Endothelial cell of hepatic sinusoid (primary cell): ENCODE measurements at regions not wholly inside any gene's neighbourhood (a gene's known extent, or its start where the extent isn't known, plus 50 kb on each side); places are given as distances from the start of the nearest gene placed in this dataset.

Experiments used
- in situ Hi-C: cut with HindIII; loops from 2 replicates; pipeline ENCODE4 v1.10.0; 2017; ENCODE audit warnings: low sequenced_read_pairs

- in situ Hi-C loops, result loop anchor here (5.0 kb wide), 1 partner anchor 47 kb away; no protein-coding TSS in a partner anchor
These were observed 51.5 kb upstream of the MAP3K1 start for GRCh38 chr5:56763711-56764466.

GRCh38 chr5:56763182-56763581, 52.2 kb upstream of the MAP3K1 start:
- in situ Hi-C loops, result loop anchor here (5.0 kb wide), 1 partner anchor 46 kb away; no protein-coding TSS in a partner anchor

DNA sequence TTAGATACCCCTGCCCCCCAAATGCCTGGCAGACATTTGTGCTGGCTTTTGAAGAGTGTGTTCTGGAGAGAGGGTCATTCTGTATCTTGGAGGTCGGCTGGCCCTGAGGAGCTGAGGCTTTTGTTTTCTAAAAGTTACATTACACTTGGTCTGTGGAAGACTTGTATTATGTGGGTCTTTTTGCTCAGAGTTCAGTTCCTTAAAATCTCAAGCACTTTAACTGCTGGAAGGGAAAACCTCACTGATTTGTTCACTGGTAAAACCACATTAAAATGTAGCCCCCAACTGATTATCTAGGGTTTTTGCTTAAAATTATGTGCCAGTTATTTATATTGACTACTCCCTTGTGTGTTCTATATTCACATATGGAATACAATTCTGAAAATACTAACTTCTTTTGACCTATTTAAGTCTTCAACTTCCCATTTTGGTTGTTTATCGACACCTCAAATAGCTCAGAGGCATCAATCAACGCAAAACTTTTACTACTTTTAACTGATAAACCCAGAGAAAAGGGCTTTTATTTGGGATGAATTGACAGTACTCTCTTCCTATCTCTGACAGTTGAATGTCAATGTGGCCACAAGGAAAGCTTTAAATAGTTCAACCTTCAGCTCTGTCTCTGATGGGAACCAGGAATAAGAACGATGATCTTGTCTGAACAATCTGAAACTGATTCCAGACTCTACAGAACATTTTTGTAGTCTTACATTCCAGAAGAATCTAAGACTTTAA, 54.0 kb upstream of the MAP3K1 start:
- in situ Hi-C loops, result loop anchor here (5.0 kb wide), 1 partner anchor 44 kb away; no protein-coding TSS in a partner anchor

GRCh38 chr5:56760723-56761122, 54.6 kb upstream of the MAP3K1 start:
- in situ Hi-C loops, result loop anchor here (5.0 kb wide), 1 partner anchor 43 kb away; no protein-coding TSS in a partner anchor

DNA sequence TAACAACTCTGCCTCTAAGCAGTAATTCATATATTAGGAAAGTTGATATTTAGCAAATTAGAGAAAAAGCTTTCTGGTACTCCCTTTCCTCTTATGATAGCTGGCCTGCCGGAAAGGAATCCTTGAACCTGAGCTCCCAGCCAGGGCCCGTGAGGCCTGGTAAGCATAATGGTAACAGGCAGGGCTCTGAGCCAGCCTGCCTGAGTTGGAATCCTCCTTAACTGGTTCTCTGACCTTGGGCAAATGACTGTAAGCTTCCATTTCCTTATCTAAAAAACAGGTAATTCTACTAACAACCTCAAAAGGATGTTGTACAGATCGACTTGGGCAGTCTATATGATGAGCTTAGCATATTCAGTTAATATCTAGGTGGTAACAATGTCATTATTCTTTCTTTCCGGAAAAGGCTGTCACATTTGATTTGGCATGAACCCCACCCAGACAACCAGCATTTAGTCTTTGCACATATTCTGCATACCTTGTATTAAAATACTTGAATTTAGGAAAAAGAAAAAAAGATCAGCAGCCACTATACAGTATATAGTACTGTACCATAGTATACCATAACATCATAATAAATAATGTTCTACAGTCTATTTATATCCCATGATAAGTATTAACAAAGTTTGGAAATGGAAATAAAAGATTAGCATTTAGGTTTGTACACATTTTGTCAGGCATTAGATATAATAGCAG, 55.7 kb upstream of the MAP3K1 start:
- in situ Hi-C loops, result loop anchor here (5.0 to 10.0 kb wide), 2 partner anchors 42 to 375 kb away; no protein-coding TSS in a partner anchor

- in situ Hi-C loops, result loop anchor here (10.0 kb wide), 1 partner anchor 378 kb away; no protein-coding TSS in a partner anchor
These were observed 58.3 kb upstream of the MAP3K1 start for GRCh38 chr5:56757077-56757476.

- in situ Hi-C loops, result loop anchor here (10.0 kb wide), 1 partner anchor 380 kb away; no protein-coding TSS in a partner anchor
These were observed 60.3 kb upstream of the MAP3K1 start for GRCh38 chr5:56755036-56755555.

DNA sequence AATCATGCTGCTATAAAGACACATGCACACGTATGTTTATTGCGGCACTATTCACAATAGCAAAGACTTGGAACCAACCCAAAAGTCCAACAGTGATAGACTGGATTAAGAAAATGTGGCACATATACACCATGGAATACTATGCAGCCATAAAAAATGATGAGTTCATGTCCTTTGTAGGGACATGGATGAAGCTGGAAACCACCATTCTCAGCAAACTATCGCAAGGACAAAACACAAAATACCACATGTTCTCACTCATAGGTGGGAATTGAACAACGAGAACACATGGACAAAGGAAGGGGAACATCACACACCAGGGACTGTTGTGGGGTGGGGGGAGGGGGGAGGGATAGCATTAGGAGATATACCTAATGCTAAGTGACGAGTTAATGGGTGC, 61.8 kb upstream of the MAP3K1 start:
- in situ Hi-C loops, result loop anchor here (10.0 kb wide), 1 partner anchor 381 kb away; no protein-coding TSS in a partner anchor

DNA sequence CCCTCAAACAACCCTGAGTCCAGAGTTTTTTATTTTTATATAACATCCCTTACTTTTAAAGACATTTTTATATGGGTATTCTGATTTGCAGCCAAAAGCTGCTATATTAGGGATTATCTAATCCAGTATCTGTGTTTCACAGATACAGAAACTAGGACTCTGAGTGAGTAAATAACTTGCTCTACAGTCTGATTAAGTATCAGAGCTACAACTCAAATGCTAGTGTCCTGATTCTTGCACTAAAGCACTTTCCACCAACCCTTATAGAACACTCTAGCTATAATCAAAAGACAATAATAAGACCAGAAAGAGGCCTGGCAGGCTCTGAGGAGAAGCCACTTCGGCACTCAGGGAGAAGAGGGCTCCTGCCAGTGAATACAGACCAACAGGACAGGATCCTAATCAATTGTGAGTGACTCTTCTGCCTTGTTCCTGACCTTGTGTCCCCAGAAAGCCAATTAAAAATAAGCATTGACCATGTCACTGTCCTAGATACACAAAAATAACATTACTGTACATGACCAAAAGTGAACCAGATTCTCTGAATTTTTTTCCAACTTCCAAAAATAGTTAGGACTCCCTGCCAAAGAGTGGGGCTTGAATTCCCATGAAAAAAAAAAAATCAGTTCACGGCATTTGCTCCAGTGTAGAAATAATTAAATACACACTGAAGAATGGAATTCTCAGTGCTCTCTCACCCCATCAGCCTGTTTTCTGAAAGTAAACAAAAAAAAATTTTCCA, 63.6 kb upstream of the MAP3K1 start:
- in situ Hi-C loops, result loop anchor here (10.0 kb wide), 1 partner anchor 383 kb away; no protein-coding TSS in a partner anchor

DNA sequence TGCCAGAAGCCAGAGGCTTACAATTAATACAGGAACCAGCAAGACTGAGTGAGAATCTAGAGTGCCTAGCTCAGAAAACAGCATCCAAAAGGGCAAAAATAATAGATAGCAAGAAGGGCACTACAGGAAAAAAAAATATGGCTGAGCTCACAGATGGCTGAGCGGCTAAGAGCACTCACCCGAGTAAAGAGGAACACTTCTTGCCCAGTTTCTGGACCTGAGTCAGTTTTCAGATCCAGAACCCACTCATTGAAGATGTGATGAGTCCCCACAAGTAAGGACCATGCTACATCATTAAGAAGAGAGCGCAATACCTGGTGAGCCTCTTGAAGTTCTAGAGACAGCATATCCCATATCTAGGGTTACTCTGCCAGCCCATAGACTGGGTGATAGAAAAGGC, 65.5 kb upstream of the MAP3K1 start:
- in situ Hi-C loops, result loop anchor here (10.0 kb wide), 1 partner anchor 385 kb away; no protein-coding TSS in a partner anchor

- in situ Hi-C loops, result no loop called here
These were observed 68.6 kb upstream of the MAP3K1 start for GRCh38 chr5:56746553-56747339.

DNA sequence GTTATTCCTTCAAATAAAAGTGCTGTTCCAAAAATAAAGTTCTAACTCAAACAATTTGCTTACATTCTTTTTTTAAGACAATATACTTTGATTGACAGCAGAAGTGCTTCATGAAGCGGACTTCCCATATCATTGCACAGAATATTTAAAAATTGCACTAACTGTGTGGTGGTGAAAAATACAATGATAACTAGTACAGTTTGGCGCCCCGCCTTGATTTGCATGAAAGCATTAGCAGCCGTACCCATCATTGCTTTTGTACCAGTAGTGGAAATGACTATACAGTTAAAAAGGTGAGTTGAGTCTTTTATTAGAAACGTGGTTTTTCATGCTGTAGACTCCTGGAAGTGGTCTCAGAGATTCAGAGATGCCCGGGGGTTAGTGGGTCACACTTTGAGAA, 69.5 kb upstream of the MAP3K1 start:
- in situ Hi-C loops, result no loop called here

DNA sequence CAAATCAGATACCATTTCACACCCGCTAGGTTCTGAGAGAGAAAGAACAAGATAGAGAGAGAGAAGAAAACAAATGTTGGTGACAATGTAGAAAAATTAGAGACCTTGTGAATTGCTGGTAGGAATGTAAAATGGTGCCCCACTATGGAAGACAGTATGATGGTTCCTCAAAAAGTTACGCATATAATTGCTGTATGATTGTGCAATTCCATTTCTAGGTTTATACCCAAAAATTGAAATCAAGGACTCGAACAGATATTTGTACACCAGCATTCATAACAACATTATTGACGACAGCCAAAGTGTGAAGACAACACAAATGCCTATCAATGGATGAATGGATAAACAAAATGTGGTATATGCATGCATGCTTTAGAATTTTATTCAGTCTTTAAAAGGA, 74.5 kb upstream of the MAP3K1 start:
- in situ Hi-C loops, result no loop called here

- in situ Hi-C loops, result no loop called here
These were observed 75.4 kb upstream of the MAP3K1 start for GRCh38 chr5:56739990-56740389.

- in situ Hi-C loops, result no loop called here
These were observed 77.3 kb upstream of the MAP3K1 start for GRCh38 chr5:56737951-56738606.

- in situ Hi-C loops, result no loop called here
These were observed 78.2 kb upstream of the MAP3K1 start for GRCh38 chr5:56737002-56737621.

DNA sequence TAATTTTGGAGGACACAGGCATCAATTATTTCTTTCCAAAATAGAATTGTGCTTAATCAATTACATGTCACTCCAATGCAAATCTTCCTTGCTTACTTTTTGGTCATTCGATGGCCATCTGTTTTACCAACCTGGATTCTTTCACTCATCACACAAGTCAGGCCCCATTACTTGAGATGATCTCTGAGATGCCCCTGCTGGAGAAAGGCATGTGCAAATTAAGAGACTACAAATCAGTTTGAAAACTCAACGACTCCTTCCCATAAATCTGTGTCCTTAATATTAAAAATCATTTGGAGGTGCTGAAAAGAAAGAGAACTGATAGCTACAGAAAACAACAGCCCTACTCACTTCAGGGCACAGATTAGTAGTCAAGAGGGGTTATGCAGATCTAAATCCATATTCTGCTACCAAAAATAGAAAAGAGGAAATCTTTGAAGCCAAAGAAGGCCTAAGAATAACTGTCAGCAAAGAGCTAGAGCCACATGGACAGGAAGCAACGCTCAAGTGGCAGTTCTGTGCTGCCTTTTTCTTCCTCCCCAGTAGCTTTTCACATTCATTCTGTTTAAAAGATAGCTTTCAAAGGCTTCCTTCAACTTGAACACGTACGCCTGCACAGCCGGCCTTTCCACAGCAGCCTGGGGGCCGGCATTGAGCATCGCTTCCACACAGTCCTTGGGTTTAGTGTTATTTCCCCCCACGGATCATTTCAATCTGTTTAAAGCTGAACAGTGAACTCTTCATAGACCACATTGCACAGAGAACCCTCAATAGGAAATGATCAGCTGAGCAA, 79.3 kb upstream of the MAP3K1 start:
- in situ Hi-C loops, result no loop called here
